ENCODE measurements at regions not wholly inside any gene's neighbourhood (a gene's known extent, or its start where the extent isn't known, plus 50 kb on each side); places are given as distances from the start of the nearest gene placed in this dataset.

GRCh38 chr11:111035746-111036145 is 209.8 kb upstream of the POU2AF2 start:
- no peak for DNase-seq (ENCODE audit: low spot score)

GRCh38 chr11:111026241-111026640 is 219.3 kb upstream of the POU2AF2 start:
- no peak for DNase-seq (ENCODE audit: low spot score)

DNA sequence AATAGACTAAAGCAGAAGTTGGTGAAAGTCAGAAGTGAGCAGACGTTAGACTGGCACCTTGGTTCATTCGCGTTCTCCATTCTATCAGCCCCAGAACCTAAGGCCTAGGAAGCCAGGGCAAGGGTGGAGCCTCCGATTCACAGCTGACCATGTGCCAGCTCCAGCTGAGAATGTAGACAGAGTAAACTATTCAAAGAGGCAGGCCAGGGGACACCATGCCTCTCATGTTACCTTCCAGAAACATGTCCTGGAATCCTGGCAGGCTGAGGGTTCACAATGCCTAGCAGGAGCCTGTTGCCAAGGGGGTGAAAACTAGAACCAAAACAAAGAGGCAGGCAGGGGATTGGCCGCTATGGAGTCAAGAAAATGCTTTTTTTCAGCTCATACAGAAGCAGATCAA is 224.4 kb upstream of the POU2AF2 start:
- DNase-seq (ENCODE audit: low spot score) = no peak

GRCh38 chr11:111019871-111020670 is 225.5 kb upstream of the POU2AF2 start:
- no peak for DNase-seq (ENCODE audit: low spot score)

- no peak for DNase-seq (ENCODE audit: low spot score)
Measured at GRCh38 chr11:111019451-111019850, 226.1 kb upstream of the POU2AF2 start.

- no peak for DNase-seq (ENCODE audit: low spot score)
Measured at GRCh38 chr11:111018566-111018965, 227.0 kb upstream of the POU2AF2 start.

DNA sequence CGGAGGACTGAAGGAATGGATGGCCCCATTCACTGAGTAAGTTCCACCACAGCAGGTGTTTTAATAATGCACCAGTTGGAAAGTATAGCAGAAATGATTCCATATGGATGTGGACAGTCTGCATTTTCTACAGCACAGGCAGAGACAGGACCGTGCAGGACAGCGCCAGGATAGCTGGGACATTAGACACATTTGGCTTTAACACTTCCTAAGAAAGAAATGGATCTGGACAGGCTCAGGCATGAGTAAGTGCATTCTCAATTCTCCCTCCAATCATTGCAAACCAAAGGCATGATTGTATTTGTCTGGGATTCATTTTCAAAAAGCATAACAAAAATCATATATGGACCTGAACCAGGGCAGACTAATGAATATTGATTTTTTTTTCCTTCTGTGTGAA is 233.0 kb upstream of the POU2AF2 start:
- DNase-seq (ENCODE audit: low spot score) = no peak

DNA sequence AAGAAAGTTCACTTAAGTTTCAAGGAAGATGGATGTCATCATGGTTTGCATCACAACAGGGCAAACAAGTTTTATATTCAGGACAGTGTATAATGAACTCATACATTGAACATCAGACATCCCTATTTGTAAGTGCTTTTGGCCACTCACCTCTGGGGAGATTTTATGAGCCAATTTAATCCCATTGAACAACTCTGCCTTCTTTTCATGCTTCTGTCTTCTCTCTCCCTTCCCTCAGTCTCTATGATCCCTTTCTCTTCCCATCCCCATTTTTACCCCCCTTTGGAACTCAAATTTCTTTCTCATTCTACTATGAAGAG is 234.3 kb upstream of the POU2AF2 start:
- DNase-seq (ENCODE audit: low spot score) = no peak

GRCh38 chr11:111010391-111011274 is 234.9 kb upstream of the POU2AF2 start:
- no peak for DNase-seq (ENCODE audit: low spot score)

DNA sequence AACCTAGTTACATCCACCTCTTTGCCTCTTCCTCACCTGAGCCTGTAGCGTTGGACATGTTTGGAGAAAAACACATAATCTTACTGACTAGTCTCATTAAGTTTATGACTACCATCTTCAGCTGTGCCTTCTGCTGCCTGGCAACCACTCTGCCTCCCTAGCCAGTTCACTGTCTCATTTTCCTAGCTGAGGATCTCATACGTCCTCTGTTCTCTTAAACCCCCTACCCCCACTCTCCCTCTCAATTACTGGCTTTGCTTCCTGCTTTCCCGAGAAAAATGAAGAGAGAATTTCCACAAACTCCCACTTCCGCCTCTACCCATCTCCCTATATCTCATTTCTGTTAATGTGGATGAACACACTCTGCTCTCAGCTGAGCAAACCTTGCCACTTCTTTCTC is 239.3 kb upstream of the POU2AF2 start:
- no peak for DNase-seq (ENCODE audit: low spot score)

- DNase-seq (ENCODE audit: low spot score) = no peak
Measured at GRCh38 chr11:111001986-111002611, 243.4 kb upstream of the POU2AF2 start.

DNA sequence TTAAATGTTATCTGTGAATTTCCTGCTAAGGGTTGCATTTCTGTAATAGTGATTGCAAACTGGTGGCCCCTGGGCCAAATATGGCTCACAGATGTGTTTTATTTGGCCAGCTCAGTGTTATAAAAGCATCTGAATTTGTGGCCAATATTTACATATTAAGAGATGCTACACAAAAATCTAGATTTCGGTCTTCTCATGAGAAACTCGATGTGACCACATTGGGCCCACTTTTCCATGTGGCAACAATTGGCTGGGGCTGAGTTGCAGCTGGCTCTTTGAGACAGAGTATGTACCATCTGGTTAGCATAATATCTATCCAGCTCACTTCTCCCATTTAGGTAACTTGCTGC is 244.5 kb upstream of the POU2AF2 start:
- DNase-seq (ENCODE audit: low spot score) = no peak

GRCh38 chr11:111000400-111001080 is 245.0 kb upstream of the POU2AF2 start:
- DNase-seq (ENCODE audit: low spot score) = no peak

- no peak for DNase-seq (ENCODE audit: low spot score)
Measured at GRCh38 chr11:110992481-110992880, 253.0 kb upstream of the POU2AF2 start.

- DNase-seq (ENCODE audit: low spot score) = no peak
Measured at GRCh38 chr11:110991661-110992355, 253.7 kb upstream of the POU2AF2 start.

- no peak for DNase-seq (ENCODE audit: low spot score)
Measured at GRCh38 chr11:110990311-110990710, 255.2 kb upstream of the POU2AF2 start.

DNA sequence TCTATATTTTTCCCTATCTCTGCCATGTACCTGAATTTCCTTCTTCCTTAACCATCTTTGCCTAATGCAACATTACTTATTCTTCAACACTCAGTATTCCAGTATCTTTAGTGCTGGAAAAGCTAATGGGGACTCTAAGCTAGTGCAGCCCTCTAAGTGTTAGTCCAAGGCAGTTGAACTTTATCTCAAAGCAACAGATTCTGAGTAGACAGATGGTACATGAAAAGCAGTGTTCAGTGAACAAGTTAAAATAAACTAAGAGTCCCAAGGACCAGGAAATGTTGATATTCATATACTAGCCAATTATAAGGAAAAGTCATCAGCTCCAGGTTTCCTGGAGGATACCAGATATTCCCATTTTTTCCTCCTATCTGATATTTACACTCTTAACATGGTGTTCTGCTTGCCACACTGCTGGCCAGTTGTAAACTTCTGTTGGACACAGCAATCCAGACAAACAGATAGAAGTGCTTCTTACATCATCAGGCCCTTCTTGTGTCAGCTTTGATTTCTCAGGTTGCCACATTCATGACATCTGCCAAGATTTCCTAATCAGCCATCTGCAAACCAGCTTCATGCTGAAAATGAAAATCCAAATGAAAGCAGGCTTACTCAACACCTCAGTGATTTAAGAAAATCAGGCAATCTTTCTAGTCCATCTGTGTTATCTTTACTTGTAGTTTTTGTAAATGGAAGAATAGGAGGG is 255.9 kb upstream of the POU2AF2 start:
- no peak for DNase-seq (ENCODE audit: low spot score)

- no peak for DNase-seq (ENCODE audit: low spot score)
Measured at GRCh38 chr11:110988671-110989070, 256.9 kb upstream of the POU2AF2 start.

DNA sequence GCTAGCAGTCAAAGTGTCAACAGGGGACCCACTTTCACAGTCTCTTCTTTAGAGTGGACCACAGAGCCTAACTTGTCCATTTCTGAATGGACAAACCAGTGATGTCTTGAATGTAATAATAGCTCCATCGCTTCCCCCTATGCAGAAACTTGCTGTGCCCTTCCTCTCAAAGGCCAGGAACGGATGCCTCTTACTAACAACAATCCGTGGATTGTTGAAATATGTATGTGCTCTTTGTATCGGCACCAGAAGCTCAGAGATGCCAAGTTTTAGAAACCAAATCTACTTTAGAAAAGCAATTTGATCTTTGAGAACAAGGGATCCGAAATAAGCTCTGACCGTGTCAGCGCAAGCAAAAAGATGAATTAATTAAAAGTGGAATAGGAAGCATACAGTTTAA is 259.5 kb upstream of the POU2AF2 start:
- DNase-seq (ENCODE audit: low spot score) = no peak

- no peak for DNase-seq (ENCODE audit: low spot score)
Measured at GRCh38 chr11:110985547-110985946, 260.0 kb upstream of the POU2AF2 start.

DNA sequence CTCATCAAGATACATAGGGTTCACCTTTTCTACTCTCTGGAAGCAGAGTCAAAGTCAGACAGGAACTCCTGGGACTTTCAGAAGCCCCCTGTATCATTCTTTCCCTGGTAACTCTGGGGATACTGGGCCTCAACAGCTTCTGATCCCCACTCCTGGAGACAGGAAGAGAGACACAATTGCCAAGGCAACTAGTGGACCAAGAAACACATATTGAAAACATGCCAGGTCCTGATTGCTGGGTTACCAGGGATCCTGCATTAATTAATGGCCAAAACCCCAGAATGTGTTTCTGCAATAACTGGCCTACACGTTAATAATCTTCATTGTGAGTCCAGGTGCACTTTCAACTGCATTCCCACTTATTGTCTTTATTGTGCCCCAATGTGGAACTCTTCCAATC is 260.8 kb upstream of the POU2AF2 start:
- DNase-seq (ENCODE audit: low spot score) = no peak
